AG09319 (cell line): ENCODE measurements at regions not wholly inside any gene's neighbourhood (a gene's known extent, or its start where the extent isn't known, plus 50 kb on each side); places are given as distances from the start of the nearest gene placed in this dataset.

Source experiments
- DNase-seq: peaks from one replicate; pipeline ENCODE4 v3.0.0-alpha.2; 2010; ENCODE audit warnings: low read depth; ENCODE audit errors: extremely low read depth
- CTCF ChIP-seq: IDR thresholded peaks from 2 replicates; pipeline ENCODE4 v1.5.1; 2011; ENCODE audit warnings: low read depth, mild to moderate bottlenecking, inconsistent platforms, low read length, moderate library complexity

- DNase-seq, result no peak
- no peak for TF ChIP-seq CTCF
Measured at GRCh38 chr10:42111661-42112330, 526.6 kb downstream of the ZNF33B start.

GRCh38 chr10:42111076-42111475 is 527.3 kb downstream of the ZNF33B start:
- DNase-seq, result no peak
- TF ChIP-seq CTCF, result no peak
